GM13976 (cell line): ENCODE measurements at regions not wholly inside any gene's neighbourhood (a gene's known extent, or its start where the extent isn't known, plus 50 kb on each side); places are given as distances from the start of the nearest gene placed in this dataset.
"Not testable (repeated sequence)": the region's sequence is repeated elsewhere in the genome, so short reads cannot be mapped to it uniquely, and the experiment has no call there.

Experiments
- DNase-seq: peaks from one replicate; pipeline ENCODE4 v3.0.0; 2012; ENCODE audit warnings: low spot score
- in situ Hi-C: fragments of 300-500 bp; cut with MboI; formaldehyde crosslinking; loops from one replicate; pipeline ENCODE4 v1.12.0; 2022; ENCODE audit warnings: low sequenced_read_pairs, mixed read lengths, inconsistent platforms; ENCODE audit not compliant: unreplicated experiment
- TF ChIP-seq, protein P1 (sequence below): IDR thresholded peaks from 2 replicates; pipeline ENCODE4 v1.5.1; 2012; ENCODE audit warnings: borderline replicate concordance, mild to moderate bottlenecking; ENCODE audit not compliant: insufficient read depth; ENCODE audit errors: extremely low read depth, missing control alignments, control extremely low read depth

DNA sequence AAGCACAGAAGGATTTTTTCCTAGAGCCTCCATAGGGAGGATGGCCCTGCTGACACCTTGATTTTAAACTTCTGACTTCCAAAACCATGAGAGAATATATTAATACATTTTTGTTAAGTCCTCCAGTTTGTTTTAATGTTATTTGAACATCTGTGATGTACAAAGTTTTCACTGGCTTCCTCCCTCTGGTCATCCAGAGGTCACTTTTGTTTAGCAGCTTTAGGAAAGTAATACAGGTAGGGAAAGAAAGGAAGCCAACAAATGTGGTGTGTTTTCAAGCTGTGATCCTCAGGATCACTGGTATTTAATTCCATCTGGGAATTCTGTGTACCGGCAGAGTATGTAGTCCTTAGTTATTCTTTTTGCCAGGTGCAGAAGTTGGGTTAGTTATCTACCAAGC, 488.8 kb upstream of the ATXN8OS start:
- in situ Hi-C loops = no loop called here
- DNase-seq = no peak
- TF ChIP-seq, protein P1, sequence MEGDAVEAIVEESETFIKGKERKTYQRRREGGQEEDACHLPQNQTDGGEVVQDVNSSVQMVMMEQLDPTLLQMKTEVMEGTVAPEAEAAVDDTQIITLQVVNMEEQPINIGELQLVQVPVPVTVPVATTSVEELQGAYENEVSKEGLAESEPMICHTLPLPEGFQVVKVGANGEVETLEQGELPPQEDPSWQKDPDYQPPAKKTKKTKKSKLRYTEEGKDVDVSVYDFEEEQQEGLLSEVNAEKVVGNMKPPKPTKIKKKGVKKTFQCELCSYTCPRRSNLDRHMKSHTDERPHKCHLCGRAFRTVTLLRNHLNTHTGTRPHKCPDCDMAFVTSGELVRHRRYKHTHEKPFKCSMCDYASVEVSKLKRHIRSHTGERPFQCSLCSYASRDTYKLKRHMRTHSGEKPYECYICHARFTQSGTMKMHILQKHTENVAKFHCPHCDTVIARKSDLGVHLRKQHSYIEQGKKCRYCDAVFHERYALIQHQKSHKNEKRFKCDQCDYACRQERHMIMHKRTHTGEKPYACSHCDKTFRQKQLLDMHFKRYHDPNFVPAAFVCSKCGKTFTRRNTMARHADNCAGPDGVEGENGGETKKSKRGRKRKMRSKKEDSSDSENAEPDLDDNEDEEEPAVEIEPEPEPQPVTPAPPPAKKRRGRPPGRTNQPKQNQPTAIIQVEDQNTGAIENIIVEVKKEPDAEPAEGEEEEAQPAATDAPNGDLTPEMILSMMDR = no peak

DNA sequence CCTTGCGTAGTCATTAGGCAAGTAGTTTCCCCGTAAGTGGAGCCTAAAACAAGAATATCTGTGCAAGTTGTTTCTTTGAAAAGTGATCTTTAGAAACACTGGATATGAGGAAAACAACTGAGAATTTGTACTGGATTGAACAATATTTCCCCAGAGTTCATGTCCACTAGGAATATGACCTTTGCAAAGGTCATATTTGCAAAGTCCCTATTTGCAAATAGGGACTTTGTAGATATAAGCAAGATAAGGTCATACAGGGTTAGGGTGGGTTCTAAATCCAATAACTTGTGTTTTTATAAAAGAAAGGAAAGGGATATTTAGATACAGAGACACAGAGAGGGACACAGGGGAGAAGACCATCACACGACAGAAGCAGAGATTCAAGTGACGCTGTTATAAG, 489.2 kb upstream of the ATXN8OS start:
- TF ChIP-seq, protein P1 = no peak
- no peak for DNase-seq
- in situ Hi-C loops = no loop called here

DNA sequence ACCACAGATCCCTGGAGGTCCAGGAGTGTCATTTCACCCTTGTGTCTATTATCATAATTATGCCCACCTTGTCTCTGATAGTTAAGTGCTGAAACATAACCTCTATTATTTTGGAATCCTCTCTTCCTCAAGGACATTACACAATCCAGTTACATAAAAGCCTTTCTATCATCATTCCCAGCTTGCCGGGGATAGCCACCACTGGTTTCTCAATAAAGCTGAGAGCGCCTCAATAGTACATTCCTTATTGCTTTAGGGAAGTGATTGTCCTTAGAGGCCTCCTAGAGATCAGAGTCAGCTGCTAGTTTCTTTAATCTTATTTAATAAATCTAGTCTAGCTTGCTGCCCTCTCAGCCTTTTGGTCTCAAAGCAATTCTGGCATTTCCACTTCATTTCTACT, 490.0 kb upstream of the ATXN8OS start:
- no peak for DNase-seq
- TF ChIP-seq, protein P1 = no peak
- in situ Hi-C loops = no loop called here

DNA sequence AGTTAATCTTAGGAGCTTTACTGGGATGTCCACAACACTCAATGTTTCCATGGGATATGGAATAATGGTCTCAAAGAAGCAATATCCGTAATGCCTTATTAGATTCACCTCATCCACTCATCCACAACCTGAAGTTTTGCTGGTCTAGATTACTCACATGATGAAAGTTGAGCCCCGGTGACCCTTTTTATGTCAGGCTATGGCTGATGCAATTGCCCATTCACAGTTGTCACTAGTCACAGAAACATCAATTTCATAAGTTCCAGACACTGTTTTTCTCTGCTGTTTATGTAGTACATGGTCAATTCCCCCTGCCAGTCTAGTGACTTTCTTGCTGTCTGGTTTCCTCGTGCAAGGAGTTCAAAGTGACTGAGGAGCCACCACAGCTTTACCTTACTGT, 491.2 kb upstream of the ATXN8OS start:
- TF ChIP-seq, protein P1 = no peak
- in situ Hi-C loops = no loop called here
- no peak for DNase-seq

DNA sequence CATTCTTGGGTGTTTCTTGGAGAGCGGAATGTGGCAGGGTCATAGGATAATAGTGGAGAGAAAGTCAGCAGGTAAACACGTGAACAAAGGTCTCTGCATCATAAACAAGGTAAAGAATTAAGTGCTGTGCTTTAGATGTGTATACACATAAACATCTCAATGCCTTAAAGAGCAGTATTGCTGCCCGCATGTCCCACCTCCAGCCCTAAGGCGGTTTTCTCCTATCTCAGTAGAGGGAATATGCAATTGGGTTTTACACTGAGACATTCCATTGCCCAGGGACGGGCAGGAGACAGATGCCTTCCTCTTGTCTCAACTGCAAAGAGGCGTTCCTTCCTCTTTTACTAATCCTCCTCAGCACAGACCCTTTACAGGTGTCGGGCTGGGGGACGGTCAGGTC, 492.6 kb upstream of the ATXN8OS start:
- DNase-seq, in situ Hi-C loops: not testable (repeated sequence)

DNA sequence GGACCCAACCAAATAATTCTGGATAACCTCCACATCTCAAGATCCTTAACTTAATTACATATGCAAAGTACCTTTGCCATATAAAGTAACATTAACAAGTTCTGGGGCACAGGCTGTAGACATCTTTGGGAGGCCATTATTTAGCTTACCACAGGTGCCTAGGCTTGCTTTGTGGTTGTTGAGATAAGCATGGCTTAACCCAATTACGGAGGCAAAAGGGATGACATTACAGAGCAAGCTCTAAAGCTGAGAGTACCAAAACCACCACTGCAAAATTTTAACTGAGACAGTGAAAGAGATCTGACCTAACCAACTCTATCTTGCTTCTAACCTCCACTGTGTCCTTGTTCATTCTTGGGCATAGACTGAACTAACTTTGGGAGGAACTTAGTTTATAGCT, 502.9 kb upstream of the ATXN8OS start:
- in situ Hi-C loops = no loop called here
- TF ChIP-seq, protein P1 = no peak

DNA sequence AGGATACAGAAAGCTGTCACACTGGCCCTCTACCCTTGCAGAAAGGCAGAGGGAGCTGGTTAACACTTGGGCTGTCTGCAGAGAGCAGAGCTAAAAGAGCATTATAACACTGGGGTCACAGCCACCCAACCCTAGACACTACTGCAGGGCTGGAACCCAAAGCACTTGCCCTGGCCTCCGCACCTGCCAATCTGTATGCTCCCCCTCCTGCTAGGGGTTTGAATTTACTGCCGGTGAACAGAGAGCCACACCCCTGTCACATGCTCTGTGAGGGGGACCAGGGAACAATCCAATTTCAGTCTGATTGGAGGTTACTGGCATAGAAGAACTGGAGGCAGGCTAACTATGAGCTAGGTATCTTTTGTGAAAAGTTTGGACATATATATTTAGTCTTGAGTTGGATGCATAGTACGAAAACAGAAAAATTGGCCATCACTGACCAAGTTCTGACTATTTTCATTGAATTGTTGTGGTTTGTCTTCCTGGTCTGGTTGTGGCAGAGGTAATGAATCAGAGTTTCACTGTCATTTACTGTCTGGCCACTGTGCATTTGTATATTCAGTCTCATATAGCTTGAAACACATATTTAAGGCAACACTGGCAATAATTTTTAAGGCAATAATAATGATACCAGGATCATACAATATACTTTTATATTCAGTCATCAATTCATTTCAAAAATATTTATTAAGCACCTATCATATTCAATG, 504.3 kb upstream of the ATXN8OS start:
- no peak for DNase-seq
- TF ChIP-seq, protein P1 = no peak
- in situ Hi-C loops = no loop called here

More for the DNA sequence above, 502.9 kb upstream of the ATXN8OS start:
- DNase-seq = no peak
